ENCODE measurements at regions not wholly inside any gene's neighbourhood (a gene's known extent, or its start where the extent isn't known, plus 50 kb on each side); places are given as distances from the start of the nearest gene placed in this dataset.

GRCh38 chr7:21355406-21355874 is 72.4 kb upstream of the SP4 start:
- H3K9me3 Mint-ChIP-seq, result no peaks in the 10 kb centered on the region
- H3K27me3 Mint-ChIP-seq (ENCODE audit: low read depth), result no peaks in the 10 kb centered on the region
- H3K27ac Mint-ChIP-seq, result no peak overlapping the region
- no peak for TF ChIP-seq JUN (CRISPR knock-in tag; IDR thresholded peaks at IDR 0.05)
- TF ChIP-seq ERG (CRISPR knock-in tag; IDR thresholded peaks at IDR 0.05), result no peak
- TF ChIP-seq IRF2 (CRISPR knock-in tag; IDR thresholded peaks at IDR 0.05; ENCODE audit: borderline replicate concordance, low read depth), result no peak
- no peak for TF ChIP-seq SOX15 (CRISPR knock-in tag; IDR thresholded peaks at IDR 0.05)
- no peak for DNase-seq (ENCODE audit: low spot score)
- H3K4me1 Mint-ChIP-seq, result no peaks in the 10 kb centered on the region
- ChIA-PET CTCF (no interaction called here), POLR2A (no interaction called here)
- no peak for ATAC-seq
- H3K4me3 Mint-ChIP-seq, result no peak overlapping the region
- H3K36me3 Mint-ChIP-seq, result no peaks in the 10 kb centered on the region

GRCh38 chr7:21356616-21357015 is 71.3 kb upstream of the SP4 start:
- POLR2A ChIA-PET, result no interaction called here
- H3K27ac Mint-ChIP-seq, result no peak overlapping the region
- TF ChIP-seq ZNF532 (CRISPR knock-in tag; IDR thresholded peaks at IDR 0.05; ENCODE audit: borderline replicate concordance), result no peak
- no peak for TF ChIP-seq ZNF138 (CRISPR knock-in tag; conservative IDR thresholded peaks at IDR 0.05)
- TF ChIP-seq ZNF396 (CRISPR knock-in tag; IDR thresholded peaks at IDR 0.05; ENCODE audit: borderline replicate concordance), result no peak
- TF ChIP-seq STAT6 (CRISPR knock-in tag; conservative IDR thresholded peaks at IDR 0.05; ENCODE audit: low read depth), result no peak
- no peak for TF ChIP-seq E2F4 (CRISPR knock-in tag; IDR thresholded peaks at IDR 0.05; ENCODE audit: borderline replicate concordance, low read depth)
- TF ChIP-seq HMGA2 (CRISPR knock-in tag; IDR thresholded peaks at IDR 0.05), result no peak
- no peak for TF ChIP-seq PRDM15 (CRISPR knock-in tag; IDR thresholded peaks at IDR 0.05)
- TF ChIP-seq NFYB (CRISPR knock-in tag; conservative IDR thresholded peaks at IDR 0.05; ENCODE audit: low read depth), result no peak
- no peak for TF ChIP-seq GTF2I (CRISPR knock-in tag; conservative IDR thresholded peaks at IDR 0.05)
- no peak for TF ChIP-seq E2F1 (CRISPR knock-in tag; IDR thresholded peaks at IDR 0.05)
- TF ChIP-seq ELF4 (CRISPR knock-in tag; IDR thresholded peaks at IDR 0.05; ENCODE audit: low read depth), result no peak
- no peaks in the 10 kb centered on the region for H3K36me3 Mint-ChIP-seq
- ATAC-seq (no peak), DNase-seq (ENCODE audit: low spot score) (no peak)
- no peaks in the 10 kb centered on the region for H3K4me1 Mint-ChIP-seq
- H3K27me3 Mint-ChIP-seq (ENCODE audit: low read depth), result no peaks in the 10 kb centered on the region
- H3K9me3 Mint-ChIP-seq, result no peaks in the 10 kb centered on the region
- H3K4me3 Mint-ChIP-seq, result no peak overlapping the region
- CTCF ChIA-PET, result no interaction called here
